GM12892 (cell line): ENCODE measurements at regions not wholly inside any gene's neighbourhood (a gene's known extent, or its start where the extent isn't known, plus 50 kb on each side); places are given as distances from the start of the nearest gene placed in this dataset.

ENCODE experiments used
- POLR2A ChIP-seq: IDR thresholded peaks from 2 replicates; pipeline ENCODE4 v1.6.1; 2011; ENCODE audit warnings: low read depth, low read length, control low read depth
- POLR2AphosphoS5 ChIP-seq: IDR thresholded peaks from 2 replicates; pipeline ENCODE4 v1.6.1; 2011; ENCODE audit warnings: low read depth, low read length, control low read depth
- TAF1 ChIP-seq: IDR thresholded peaks from 2 replicates; pipeline ENCODE4 v1.6.1; 2011; ENCODE audit warnings: low read depth, mild to moderate bottlenecking, control low read depth, low read length, borderline replicate concordance

DNA sequence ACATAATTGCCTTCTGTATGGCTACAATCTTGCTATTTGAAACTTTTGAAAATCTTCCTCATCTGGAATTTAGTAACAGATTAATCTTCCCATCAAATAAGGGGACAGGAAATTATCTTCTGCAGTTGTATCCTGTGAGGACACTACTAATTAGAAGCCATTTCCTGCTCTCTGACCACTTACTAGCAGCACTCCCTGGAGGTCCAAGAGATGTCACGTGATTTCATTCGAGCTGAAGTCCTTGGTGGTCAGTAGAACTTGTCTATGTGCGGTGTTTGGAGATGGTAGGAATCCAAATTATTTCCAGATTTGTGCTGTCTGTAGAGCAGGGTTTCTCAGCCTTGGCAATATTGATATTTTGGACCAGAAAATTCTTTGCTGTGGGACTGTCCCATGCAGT, 202.5 kb downstream of the TFAP2B start:
- TF ChIP-seq POLR2AphosphoS5 (no peak), TAF1 (no peak), POLR2A (no peak)
